ENCODE measurements at regions not wholly inside any gene's neighbourhood (a gene's known extent, or its start where the extent isn't known, plus 50 kb on each side); places are given as distances from the start of the nearest gene placed in this dataset.

GRCh38 chr4:38454284-38454683 is 209.7 kb upstream of the KLF3 start:
- Histone ChIP-seq H2AFZ (ENCODE audit: low read length) (no peak overlapping the region), H3K36me3 (replicated peaks in 1 of 2; ENCODE audit: control insufficient read depth in 1 of 2, insufficient read depth in 2 of 2, low read length in 2 of 2) (no peaks in the 10 kb centered on the region), H3K27ac (ENCODE audit: extremely low read length, insufficient read depth, low read length) (no peak overlapping the region), H3K9ac (ENCODE audit: insufficient read depth, low read depth, low read length) (no peak overlapping the region), H3K4me2 (ENCODE audit: low read depth, low read length) (no peak overlapping the region), H3K9me3 (ENCODE audit: low read length) (no peaks in the 10 kb centered on the region; the same call in 1 of the 2 replicates), H3K27me3 (ENCODE audit: control insufficient read depth in 1 of 2, insufficient read depth in 2 of 2, low read length in 2 of 2) (no peaks in the 10 kb centered on the region), H3K79me2 (ENCODE audit: insufficient read depth, low read length) (no peaks in the 10 kb centered on the region), H4K20me1 (ENCODE audit: insufficient read depth, low read length) (no peaks in the 10 kb centered on the region), H3K4me3 (replicated peaks in 1 of 3; ENCODE audit: insufficient read depth in 1 of 3, low read depth in 2 of 3, low read length in 3 of 3) (no peak overlapping the region), H3K4me1 (ENCODE audit: insufficient read depth, low read length) (peaks cover 44% of the 10 kb centered on the region)
- 92% methylated on average over 3 of the region's 3 CpGs for WGBS (ENCODE audit: low lambda C conversion rate)
- no peak for TF ChIP-seq U2AF2 (IDR thresholded peaks at IDR 0.05; ENCODE audit: low read depth, low read length)
- TF ChIP-seq FOXK1 (CRISPR knock-in tag; IDR thresholded peaks at IDR 0.05; ENCODE audit: borderline replicate concordance, low read depth), result no peak
- POLR2A ChIA-PET, result no interaction called here
- FAIRE-seq (no peak), ATAC-seq (no peak), DNase-seq (ENCODE audit: low spot score) (no peak)
- no TSS peak for BruUV-seq (replicated peaks)
- CTCF ChIA-PET (ENCODE audit: low intra/inter-chr PET ratio, low total read pairs), result no interaction called here
- intact Hi-C loops (cut with micrococcal nuclease; ENCODE audit: unreplicated experiment), result no loop called here
- in situ Hi-C loops (cut with HindIII; ENCODE audit: extremely low pct_ligation_motif_present, low pct_unique_long_range_greater_than_20kb), result no loop called here

- Histone ChIP-seq H3K4me3 (replicated peaks in 1 of 3; ENCODE audit: insufficient read depth in 1 of 3, low read depth in 2 of 3, low read length in 3 of 3) (no peak overlapping the region), H2AFZ (ENCODE audit: low read length) (peak overlapping the region; percentile 17), H3K27ac (ENCODE audit: extremely low read length, insufficient read depth, low read length) (no peak overlapping the region), H3K4me1 (ENCODE audit: insufficient read depth, low read length) (peaks cover 35% of the 10 kb centered on the region), H3K4me2 (ENCODE audit: low read depth, low read length) (no peak overlapping the region), H3K9ac (ENCODE audit: insufficient read depth, low read depth, low read length) (no peak overlapping the region), H3K9me3 (ENCODE audit: low read length) (no peaks in the 10 kb centered on the region; the same call in 1 of the 2 replicates), H3K79me2 (ENCODE audit: insufficient read depth, low read length) (no peaks in the 10 kb centered on the region), H4K20me1 (ENCODE audit: insufficient read depth, low read length) (no peaks in the 10 kb centered on the region), H3K36me3 (replicated peaks in 1 of 2; ENCODE audit: control insufficient read depth in 1 of 2, insufficient read depth in 2 of 2, low read length in 2 of 2) (no peaks in the 10 kb centered on the region), H3K27me3 (ENCODE audit: control insufficient read depth in 1 of 2, insufficient read depth in 2 of 2, low read length in 2 of 2) (no peaks in the 10 kb centered on the region)
- CTCF ChIA-PET (ENCODE audit: low intra/inter-chr PET ratio, low total read pairs), result no interaction called here
- intact Hi-C loops (cut with micrococcal nuclease; ENCODE audit: unreplicated experiment), result no loop called here
- ATAC-seq (no peak), DNase-seq (ENCODE audit: low spot score) (no peak), FAIRE-seq (peak; percentile 37)
- POLR2A ChIA-PET, result no interaction called here
- WGBS (ENCODE audit: low lambda C conversion rate), result 52% methylated on average over 7 of the region's 7 CpGs
- no TSS peak for BruUV-seq (replicated peaks)
- in situ Hi-C loops (cut with HindIII; ENCODE audit: extremely low pct_ligation_motif_present, low pct_unique_long_range_greater_than_20kb), result no loop called here
- no peak for TF ChIP-seq JUN (CRISPR knock-in tag; IDR thresholded peaks at IDR 0.05)
- TF ChIP-seq TGIF2 (CRISPR knock-in tag; IDR thresholded peaks at IDR 0.05), result no peak
- peak; percentile 63; the same call in 1 of the 2 replicates for TF ChIP-seq ZNF652 (CRISPR knock-in tag; IDR thresholded peaks at IDR 0.05; ENCODE audit: borderline replicate concordance, low read depth)
- TF ChIP-seq EP300 (IDR thresholded peaks at IDR 0.05; ENCODE audit: low read depth in 2 of 2, low read length in 2 of 2), result peak in 1 of 2 experiments; percentile 48; a peak in 1 of 4 replicates
- TF ChIP-seq EP300 (CRISPR knock-in tag; IDR thresholded peaks at IDR 0.05; ENCODE audit: borderline replicate concordance), result no peak
- TF ChIP-seq ZNF441 (CRISPR knock-in tag; IDR thresholded peaks at IDR 0.05; ENCODE audit: borderline replicate concordance), result no peak
- 0 out of 2 replicates have a peak, but pooled peaks have one; percentile 31 for TF ChIP-seq HNF4A (CRISPR knock-in tag; IDR thresholded peaks at IDR 0.05)
- peak; percentile 11; the same call in 1 of the 2 replicates for TF ChIP-seq NCOA2 (CRISPR knock-in tag; IDR thresholded peaks at IDR 0.05)
- peak; percentile 17; the same call in 1 of the 2 replicates for TF ChIP-seq PAXIP1 (CRISPR knock-in tag; conservative IDR thresholded peaks at IDR 0.05)
Observed at GRCh38 chr4:38455092-38455862, 208.7 kb upstream of the KLF3 start.
